ENCODE measurements at regions not wholly inside any gene's neighbourhood (a gene's known extent, or its start where the extent isn't known, plus 50 kb on each side); places are given as distances from the start of the nearest gene placed in this dataset.
"Not testable (repeated sequence)": the region's sequence is repeated elsewhere in the genome, so short reads cannot be mapped to it uniquely, and the experiment has no call there.

DNA sequence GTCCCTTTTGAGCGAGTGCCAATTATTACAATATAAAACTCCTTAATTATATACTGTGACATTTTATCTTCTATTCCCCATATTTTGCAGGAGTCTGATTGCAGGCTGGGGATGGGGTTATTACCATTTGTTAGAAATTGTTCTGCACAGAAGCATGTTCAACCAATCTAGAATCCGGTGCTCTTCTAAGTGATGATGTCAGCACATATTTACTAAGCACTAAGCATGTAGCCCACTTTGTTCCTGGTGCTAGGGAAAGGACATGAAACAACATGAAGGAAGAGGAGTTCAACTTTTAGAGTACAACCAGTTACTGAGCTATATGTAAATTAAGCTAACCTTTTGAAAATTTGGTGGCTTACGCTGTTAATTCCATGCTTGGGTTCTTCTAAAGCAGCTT is 52.8 kb upstream of the IL1RAPL2 start:
- DNase-seq (ENCODE audit: low read depth in 2 of 2), result no peak

DNA sequence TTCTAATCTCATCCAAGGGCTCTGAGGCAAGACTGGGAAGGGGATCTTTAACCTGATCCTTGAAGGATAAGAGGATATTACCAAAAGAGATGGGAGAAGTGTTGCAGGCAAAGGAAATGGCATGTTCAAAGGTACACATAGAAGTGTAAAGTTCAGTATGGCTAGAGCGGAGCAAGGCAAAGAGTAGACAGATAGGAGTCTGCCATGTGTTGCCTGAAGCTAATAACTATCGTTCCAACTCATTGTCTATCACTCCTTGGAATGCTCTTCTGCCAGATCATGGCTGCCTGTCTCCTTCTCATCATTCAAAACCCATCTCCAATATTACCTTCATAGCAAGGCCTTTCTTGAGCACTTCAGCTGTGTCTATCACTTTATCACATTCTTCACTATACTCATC is 55.2 kb upstream of the IL1RAPL2 start:
- DNase-seq (ENCODE audit: low read depth in 2 of 2), result no peak

GRCh38 chrX:104502460-104502859 is 63.5 kb upstream of the IL1RAPL2 start:
- no peak for DNase-seq (ENCODE audit: low read depth in 2 of 2)

DNA sequence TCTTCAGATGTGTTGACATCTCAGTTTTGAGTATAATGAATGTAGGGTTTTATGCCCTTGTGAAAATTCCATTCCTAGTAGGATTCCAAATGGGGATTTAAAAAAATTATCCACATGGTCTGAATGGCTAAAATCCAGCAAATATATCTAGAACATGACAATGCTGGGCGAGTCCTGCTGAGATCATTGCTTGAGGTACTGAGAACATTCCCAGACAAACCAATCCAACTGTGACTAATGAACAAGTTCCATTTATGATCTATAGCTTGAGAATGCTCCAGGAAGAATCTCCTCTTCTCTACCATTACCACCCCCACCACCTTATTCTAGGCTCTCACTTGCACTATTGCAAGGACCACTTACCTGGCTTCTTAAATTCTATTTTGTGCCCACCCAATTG is 77.2 kb upstream of the IL1RAPL2 start:
- DNase-seq (ENCODE audit: low read depth in 2 of 2), result no peak

- no peak for DNase-seq (ENCODE audit: low read depth in 2 of 2)
Observed at GRCh38 chrX:104486691-104487090, 79.3 kb upstream of the IL1RAPL2 start.

GRCh38 chrX:104482757-104483156 is 83.2 kb upstream of the IL1RAPL2 start:
- no peak for DNase-seq (ENCODE audit: low read depth in 2 of 2)

GRCh38 chrX:104469771-104470170 is 96.2 kb upstream of the IL1RAPL2 start:
- no peak for DNase-seq (ENCODE audit: low read depth in 2 of 2)

DNA sequence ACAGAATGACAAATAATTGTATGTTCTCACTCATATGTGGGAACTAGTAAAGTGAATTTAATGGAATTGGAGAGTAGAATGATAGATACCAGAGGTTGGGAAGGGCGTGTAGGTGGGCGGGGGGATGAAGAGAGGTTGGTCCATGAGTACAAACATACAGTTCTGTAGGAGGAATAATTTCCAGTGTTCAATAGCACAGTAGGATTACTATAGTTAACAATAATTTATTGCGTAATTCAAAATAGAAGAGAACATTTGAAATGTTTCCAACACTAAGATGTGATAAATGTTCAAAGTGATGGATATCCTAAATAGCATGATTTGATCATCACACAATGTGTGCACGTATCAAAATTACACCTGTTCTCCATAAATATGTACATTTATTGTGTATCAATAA is 106.2 kb upstream of the IL1RAPL2 start:
- DNase-seq (ENCODE audit: low read depth in 2 of 2), result no peak

GRCh38 chrX:104457130-104457529 is 108.9 kb upstream of the IL1RAPL2 start:
- not testable (repeated sequence) for DNase-seq (ENCODE audit: low read depth in 2 of 2)

DNA sequence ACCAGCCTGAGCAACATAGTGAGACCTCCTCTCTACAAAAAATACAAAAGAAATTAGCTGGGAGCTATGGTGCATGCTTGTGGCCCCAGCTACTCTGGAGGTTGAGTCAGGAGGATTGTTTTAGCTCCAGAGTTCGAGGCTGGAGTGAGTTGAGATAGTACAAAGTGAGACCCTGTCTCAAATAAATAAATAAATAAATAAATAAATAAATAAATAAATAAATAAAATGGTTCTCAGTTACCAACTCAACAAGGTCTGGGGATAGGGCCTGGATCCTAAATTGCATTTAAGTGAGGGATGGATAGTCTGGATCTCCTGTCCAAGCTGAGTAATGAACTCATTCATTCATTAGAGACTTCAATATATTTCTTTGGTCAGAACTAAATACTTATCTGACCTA is 115.7 kb upstream of the IL1RAPL2 start:
- no peak for DNase-seq (ENCODE audit: low read depth in 2 of 2)

DNA sequence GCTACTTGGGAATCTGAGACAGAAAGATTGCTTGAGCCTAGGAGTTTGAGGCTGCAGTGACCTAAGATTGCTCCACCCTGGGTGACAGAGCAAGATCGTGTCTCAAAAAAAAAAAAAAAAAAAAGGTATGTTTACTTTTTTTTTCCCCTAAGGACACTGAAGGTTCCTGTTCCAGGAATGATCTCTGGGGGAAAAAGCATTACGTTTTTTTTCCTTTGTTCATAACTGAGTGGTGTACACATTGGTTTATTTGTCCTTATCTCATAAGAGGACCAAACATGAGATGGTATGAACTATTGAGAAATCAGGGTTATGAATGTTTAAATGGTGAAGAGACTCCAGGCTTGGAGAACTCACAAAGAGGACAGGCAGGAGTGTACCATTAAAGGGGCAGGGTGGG is 120.4 kb upstream of the IL1RAPL2 start:
- no peak for DNase-seq (ENCODE audit: low read depth in 2 of 2)

GRCh38 chrX:104435249-104435648 is 130.8 kb upstream of the IL1RAPL2 start:
- no peak for DNase-seq (ENCODE audit: low read depth in 2 of 2)

GRCh38 chrX:104432321-104432720 is 133.7 kb upstream of the IL1RAPL2 start:
- no peak for DNase-seq (ENCODE audit: low read depth in 2 of 2)

GRCh38 chrX:104430742-104431119 is 135.3 kb upstream of the IL1RAPL2 start:
- no peak for DNase-seq (ENCODE audit: low read depth in 2 of 2)

- DNase-seq (ENCODE audit: low read depth in 2 of 2), result no peak
Observed at GRCh38 chrX:104430072-104430741, 135.8 kb upstream of the IL1RAPL2 start.

- DNase-seq (ENCODE audit: low read depth in 2 of 2), result no peak
Observed at GRCh38 chrX:104428231-104428630, 137.8 kb upstream of the IL1RAPL2 start.

- no peak for DNase-seq (ENCODE audit: low read depth in 2 of 2)
Observed at GRCh38 chrX:104427693-104428092, 138.3 kb upstream of the IL1RAPL2 start.

GRCh38 chrX:104427073-104427472 is 138.9 kb upstream of the IL1RAPL2 start:
- no peak for DNase-seq (ENCODE audit: low read depth in 2 of 2)

GRCh38 chrX:104420907-104421306 is 145.1 kb upstream of the IL1RAPL2 start:
- DNase-seq (ENCODE audit: low read depth in 2 of 2), result no peak

DNA sequence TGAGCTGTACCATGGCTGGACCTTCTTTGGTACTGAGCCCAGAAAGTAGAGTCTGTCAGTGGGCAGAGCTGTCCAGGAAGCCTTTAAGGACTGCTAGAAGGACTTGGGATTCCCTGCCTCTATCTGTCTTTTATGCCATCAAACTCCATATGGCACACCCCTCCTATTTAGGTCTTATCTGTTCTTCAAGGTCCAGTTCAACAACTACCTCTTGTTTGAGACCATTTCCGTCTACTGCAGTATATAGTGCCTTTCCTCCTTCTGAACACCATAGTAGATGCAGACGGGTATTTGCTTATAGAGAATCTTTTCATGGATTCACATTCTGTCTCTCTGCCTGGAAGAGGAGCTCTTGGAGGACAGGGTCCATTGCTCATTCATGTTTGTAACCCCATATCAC is 146.1 kb upstream of the IL1RAPL2 start:
- no peak for DNase-seq (ENCODE audit: low read depth in 2 of 2)

GRCh38 chrX:104419211-104419610 is 146.8 kb upstream of the IL1RAPL2 start:
- DNase-seq (ENCODE audit: low read depth in 2 of 2), result no peak

DNA sequence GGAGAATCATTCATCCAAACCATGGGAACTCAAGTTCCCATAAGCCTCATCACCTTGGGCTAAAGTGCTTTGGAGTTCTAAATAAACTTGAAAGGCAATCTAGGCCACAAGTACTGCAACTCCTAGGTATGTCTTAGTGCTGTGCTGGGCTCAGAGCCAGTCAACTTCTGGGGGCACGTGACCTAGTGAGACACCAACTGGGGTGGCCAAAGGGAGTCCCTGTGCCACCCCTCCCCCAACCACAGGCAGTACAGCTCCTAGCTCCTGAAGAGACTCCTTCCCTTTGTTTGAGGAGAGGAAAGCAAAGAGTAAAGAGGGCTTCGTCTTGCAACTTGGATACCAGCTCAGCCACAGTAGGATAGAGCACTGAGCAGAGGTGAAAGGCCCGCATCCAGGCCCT is 154.2 kb upstream of the IL1RAPL2 start:
- no peak for DNase-seq (ENCODE audit: low read depth in 2 of 2)

GRCh38 chrX:104400387-104400786 is 145.7 kb upstream of the ESX1 start:
- no peak for DNase-seq (ENCODE audit: low read depth in 2 of 2)

GRCh38 chrX:104392350-104392749 is 137.6 kb upstream of the ESX1 start:
- no peak for DNase-seq (ENCODE audit: low read depth in 2 of 2)
